ENCODE measurements at regions not wholly inside any gene's neighbourhood (a gene's known extent, or its start where the extent isn't known, plus 50 kb on each side); places are given as distances from the start of the nearest gene placed in this dataset.

DNA sequence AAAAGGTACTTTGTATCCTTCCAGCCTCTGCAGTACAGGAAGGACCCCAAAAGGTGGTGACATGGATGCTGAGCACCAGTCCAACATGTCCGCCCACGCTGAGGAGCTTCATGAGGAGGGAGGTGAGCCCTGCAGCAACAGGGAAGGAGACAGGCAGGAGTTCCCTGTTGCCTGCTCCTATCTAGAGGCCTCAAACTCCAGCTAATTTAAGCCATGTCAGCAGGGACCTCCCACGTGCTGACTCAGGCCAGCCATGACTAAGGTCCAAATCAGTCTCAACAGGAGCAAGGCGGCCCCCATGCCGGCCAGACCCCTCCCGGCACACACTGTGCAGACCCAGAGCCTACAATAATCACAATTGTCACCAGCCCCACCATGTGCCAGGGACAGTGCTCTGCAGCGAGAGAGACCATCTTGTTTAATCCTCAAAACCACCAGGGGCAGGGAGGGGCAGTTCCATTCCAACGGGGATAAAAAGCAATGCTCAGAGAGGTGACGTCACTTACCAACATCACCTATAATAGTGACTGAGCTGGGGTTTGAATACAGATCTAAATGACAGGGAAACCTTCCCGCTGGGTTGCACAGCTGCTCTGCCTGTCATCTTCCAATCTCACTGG is 54.5 kb upstream of the GATA2 start:
- intact Hi-C loops (cut with micrococcal nuclease) = no loop called here
- DNase-seq (no peak), ATAC-seq (ENCODE audit: low read depth) (no peak)
- Histone ChIP-seq H3K4me3 (ENCODE audit: control extremely low read depth in 1 of 5, extremely low read depth in 1 of 5, insufficient read depth in 1 of 5, low read depth in 2 of 5, low read length in 4 of 5) (no peak overlapping the region), H4K20me1 (ENCODE audit: control insufficient read depth, insufficient read depth, low read length, poor library complexity, severe bottlenecking) (no peaks in the 10 kb centered on the region), H3K4me1 (ENCODE audit: control insufficient read depth in 2 of 2, insufficient read depth in 2 of 2, low read length in 2 of 2) (no peaks in the 10 kb centered on the region), H3K4me2 (replicated peaks; ENCODE audit: low read depth, low read length, poor library complexity, severe bottlenecking) (no peak overlapping the region), H3K27me3 (replicated peaks in 1 of 4; ENCODE audit: control extremely low read depth in 1 of 4, control insufficient read depth in 3 of 4, insufficient read depth in 4 of 4, low read length in 3 of 4) (peaks cover 0 to 9% (median 3%) of the 10 kb centered on the region in 4 experiments), H3K27ac (ENCODE audit: low read length in 2 of 2) (no peak overlapping the region), H3K9me3 (ENCODE audit: control extremely low read depth in 1 of 3, control insufficient read depth in 2 of 3, insufficient read depth in 1 of 3, low read length in 2 of 3) (peaks cover 0 to 8% (median 5%) of the 10 kb centered on the region in 3 donors), H3K9ac (ENCODE audit: low read length) (no peak overlapping the region), H3K79me2 (ENCODE audit: control insufficient read depth, insufficient read depth, low read length) (no peaks in the 10 kb centered on the region), H2AFZ (ENCODE audit: insufficient read depth, low read depth, low read length, poor library complexity, severe bottlenecking) (no peak overlapping the region), H3K36me3 (replicated peaks in 1 of 2; ENCODE audit: control extremely low read depth in 1 of 2, control insufficient read depth in 1 of 2, extremely low read depth in 1 of 2, insufficient read depth in 2 of 2, low read length in 1 of 2) (no peaks in the 10 kb centered on the region)
- 93% methylated on average over 8 of the region's 10 CpGs for WGBS (ENCODE audit: insufficient coverage)
- Mint-ChIP-seq H3K27me3 (peaks cover 25% of the 10 kb centered on the region), H3K27ac (no peak overlapping the region), H3K9me3 (ENCODE audit: insufficient read depth) (peaks cover 9% of the 10 kb centered on the region), H3K4me1 (no peaks in the 10 kb centered on the region), H3K4me3 (no peak overlapping the region)
- CTCF ChIA-PET = interaction anchor here (1.3 kb wide), 1 partner anchor 9 kb away, joined by 3 read pairs; no protein-coding TSS in a partner anchor
- POLR2A ChIA-PET = no interaction called here
- TF ChIP-seq, protein P1, sequence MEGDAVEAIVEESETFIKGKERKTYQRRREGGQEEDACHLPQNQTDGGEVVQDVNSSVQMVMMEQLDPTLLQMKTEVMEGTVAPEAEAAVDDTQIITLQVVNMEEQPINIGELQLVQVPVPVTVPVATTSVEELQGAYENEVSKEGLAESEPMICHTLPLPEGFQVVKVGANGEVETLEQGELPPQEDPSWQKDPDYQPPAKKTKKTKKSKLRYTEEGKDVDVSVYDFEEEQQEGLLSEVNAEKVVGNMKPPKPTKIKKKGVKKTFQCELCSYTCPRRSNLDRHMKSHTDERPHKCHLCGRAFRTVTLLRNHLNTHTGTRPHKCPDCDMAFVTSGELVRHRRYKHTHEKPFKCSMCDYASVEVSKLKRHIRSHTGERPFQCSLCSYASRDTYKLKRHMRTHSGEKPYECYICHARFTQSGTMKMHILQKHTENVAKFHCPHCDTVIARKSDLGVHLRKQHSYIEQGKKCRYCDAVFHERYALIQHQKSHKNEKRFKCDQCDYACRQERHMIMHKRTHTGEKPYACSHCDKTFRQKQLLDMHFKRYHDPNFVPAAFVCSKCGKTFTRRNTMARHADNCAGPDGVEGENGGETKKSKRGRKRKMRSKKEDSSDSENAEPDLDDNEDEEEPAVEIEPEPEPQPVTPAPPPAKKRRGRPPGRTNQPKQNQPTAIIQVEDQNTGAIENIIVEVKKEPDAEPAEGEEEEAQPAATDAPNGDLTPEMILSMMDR (IDR thresholded peaks at IDR 0.05) = no peak
- TF ChIP-seq EZH2 (IDR thresholded peaks at IDR 0.05; ENCODE audit: borderline replicate concordance, insufficient read depth, low read depth, low read length, poor library complexity, severe bottlenecking) = no peak

DNA sequence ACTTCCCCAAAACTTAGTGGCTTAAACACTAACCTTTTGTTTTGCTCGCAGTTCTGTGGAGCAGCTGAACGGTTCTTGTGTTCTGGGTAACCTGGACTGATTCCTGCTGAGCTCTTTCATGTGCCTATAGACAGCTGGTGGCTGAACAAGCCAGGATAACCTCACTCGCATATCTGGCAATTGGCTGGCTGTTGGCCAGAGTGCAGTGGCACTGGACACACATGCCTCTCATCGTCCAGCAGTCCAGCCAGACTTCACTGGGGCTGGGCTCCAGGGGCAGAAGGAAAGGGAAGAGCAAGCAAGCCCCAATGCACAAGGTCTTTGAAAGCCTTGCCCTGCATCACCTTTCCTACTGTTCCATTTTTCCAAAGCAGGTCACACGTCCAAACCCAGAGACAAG is 53.6 kb upstream of the GATA2 start:
- Histone ChIP-seq H3K4me3 (ENCODE audit: control extremely low read depth in 1 of 5, extremely low read depth in 1 of 5, insufficient read depth in 1 of 5, low read depth in 2 of 5, low read length in 4 of 5) (no peak overlapping the region), H3K9ac (ENCODE audit: low read length) (no peak overlapping the region), H3K27me3 (replicated peaks in 1 of 4; ENCODE audit: control extremely low read depth in 1 of 4, control insufficient read depth in 3 of 4, insufficient read depth in 4 of 4, low read length in 3 of 4) (peaks cover 0 to 16% (median 4%) of the 10 kb centered on the region in 4 experiments), H4K20me1 (ENCODE audit: control insufficient read depth, insufficient read depth, low read length, poor library complexity, severe bottlenecking) (no peaks in the 10 kb centered on the region), H3K4me1 (ENCODE audit: control insufficient read depth in 2 of 2, insufficient read depth in 2 of 2, low read length in 2 of 2) (no peaks in the 10 kb centered on the region), H3K9me3 (ENCODE audit: control extremely low read depth in 1 of 3, control insufficient read depth in 2 of 3, insufficient read depth in 1 of 3, low read length in 2 of 3) (peaks cover 0 to 8% (median 5%) of the 10 kb centered on the region in 3 donors), H3K79me2 (ENCODE audit: control insufficient read depth, insufficient read depth, low read length) (no peaks in the 10 kb centered on the region), H3K27ac (ENCODE audit: low read length in 2 of 2) (no peak overlapping the region), H3K36me3 (replicated peaks in 1 of 2; ENCODE audit: control extremely low read depth in 1 of 2, control insufficient read depth in 1 of 2, extremely low read depth in 1 of 2, insufficient read depth in 2 of 2, low read length in 1 of 2) (no peaks in the 10 kb centered on the region), H3K4me2 (replicated peaks; ENCODE audit: low read depth, low read length, poor library complexity, severe bottlenecking) (no peak overlapping the region), H2AFZ (ENCODE audit: insufficient read depth, low read depth, low read length, poor library complexity, severe bottlenecking) (no peak overlapping the region)
- peaks cover 9% of the 10 kb centered on the region for H3K9me3 Mint-ChIP-seq (ENCODE audit: insufficient read depth)
- 75% methylated on average over 4 of the region's 5 CpGs for WGBS (ENCODE audit: insufficient coverage)
- CTCF ChIA-PET = interaction anchor here (1.3 kb wide), 1 partner anchor 8 kb away, joined by 3 read pairs; no protein-coding TSS in a partner anchor
- POLR2A ChIA-PET = no interaction called here
- H3K27ac Mint-ChIP-seq = no peak overlapping the region
- DNase-seq (no peak), ATAC-seq (ENCODE audit: low read depth) (no peak)
- H3K4me1 Mint-ChIP-seq = no peaks in the 10 kb centered on the region
- H3K4me3 Mint-ChIP-seq = no peak overlapping the region
- TF ChIP-seq, protein P1 (IDR thresholded peaks at IDR 0.05) = no peak
- no peak for TF ChIP-seq EZH2 (IDR thresholded peaks at IDR 0.05; ENCODE audit: borderline replicate concordance, insufficient read depth, low read depth, low read length, poor library complexity, severe bottlenecking)
- intact Hi-C loops (cut with micrococcal nuclease) = no loop called here
- peaks cover 24% of the 10 kb centered on the region for H3K27me3 Mint-ChIP-seq
